ENCODE measurements at regions not wholly inside any gene's neighbourhood (a gene's known extent, or its start where the extent isn't known, plus 50 kb on each side); places are given as distances from the start of the nearest gene placed in this dataset.

DNA sequence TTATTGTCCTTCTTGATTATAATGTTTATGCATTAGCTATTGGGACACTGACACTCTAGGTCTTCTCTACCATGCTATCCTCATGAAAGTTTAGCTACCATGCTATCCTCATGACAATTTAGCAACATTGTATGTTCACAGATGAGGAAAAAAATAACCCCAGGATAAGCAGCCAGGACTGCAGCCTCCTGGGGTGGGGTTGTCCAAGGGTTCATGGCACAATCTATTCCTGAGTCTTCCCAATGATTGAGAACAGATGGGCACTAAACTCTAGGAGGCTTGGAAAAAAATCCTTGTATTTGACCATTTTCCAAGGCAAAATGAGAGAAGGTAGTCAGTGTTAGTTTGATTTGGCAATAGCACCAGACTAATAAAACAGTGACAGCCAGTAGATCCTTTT, 619.8 kb upstream of the LCORL start:
- H3K79me2 ChIP-seq (ENCODE audit: low read depth) = no peaks in the 10 kb centered on the region
- no peaks in the 10 kb centered on the region for H3K36me3 ChIP-seq (ENCODE audit: low read depth)
- no peak overlapping the region for H3K4me2 ChIP-seq
- TF ChIP-seq, protein P1, sequence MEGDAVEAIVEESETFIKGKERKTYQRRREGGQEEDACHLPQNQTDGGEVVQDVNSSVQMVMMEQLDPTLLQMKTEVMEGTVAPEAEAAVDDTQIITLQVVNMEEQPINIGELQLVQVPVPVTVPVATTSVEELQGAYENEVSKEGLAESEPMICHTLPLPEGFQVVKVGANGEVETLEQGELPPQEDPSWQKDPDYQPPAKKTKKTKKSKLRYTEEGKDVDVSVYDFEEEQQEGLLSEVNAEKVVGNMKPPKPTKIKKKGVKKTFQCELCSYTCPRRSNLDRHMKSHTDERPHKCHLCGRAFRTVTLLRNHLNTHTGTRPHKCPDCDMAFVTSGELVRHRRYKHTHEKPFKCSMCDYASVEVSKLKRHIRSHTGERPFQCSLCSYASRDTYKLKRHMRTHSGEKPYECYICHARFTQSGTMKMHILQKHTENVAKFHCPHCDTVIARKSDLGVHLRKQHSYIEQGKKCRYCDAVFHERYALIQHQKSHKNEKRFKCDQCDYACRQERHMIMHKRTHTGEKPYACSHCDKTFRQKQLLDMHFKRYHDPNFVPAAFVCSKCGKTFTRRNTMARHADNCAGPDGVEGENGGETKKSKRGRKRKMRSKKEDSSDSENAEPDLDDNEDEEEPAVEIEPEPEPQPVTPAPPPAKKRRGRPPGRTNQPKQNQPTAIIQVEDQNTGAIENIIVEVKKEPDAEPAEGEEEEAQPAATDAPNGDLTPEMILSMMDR (conservative IDR thresholded peaks at IDR 0.05) = no peak
- no peak for TF ChIP-seq EZH2 (IDR thresholded peaks at IDR 0.05; ENCODE audit: low read depth)
- no peak overlapping the region for H3K4me3 ChIP-seq
- ChIA-PET POLR2A (ENCODE audit: unreplicated experiment) (no interaction called here), CTCF (no interaction called here)
- DNase-seq = no peak
- BruUV-seq (replicated peaks) = no TSS peak
- intact Hi-C loops (cut with micrococcal nuclease; ENCODE audit: unreplicated experiment) = no loop called here
- no peaks in the 10 kb centered on the region for H4K20me1 ChIP-seq (ENCODE audit: insufficient read depth)
- no peaks in the 10 kb centered on the region for H3K27me3 ChIP-seq (ENCODE audit: insufficient read depth, low read depth)
- H3K9me3 ChIP-seq (ENCODE audit: insufficient read depth, low read depth) = no peaks in the 10 kb centered on the region
- H2AFZ ChIP-seq = no peak overlapping the region
- no peaks in the 10 kb centered on the region for H3K4me1 ChIP-seq (replicated peaks; ENCODE audit: insufficient read depth)
- H3K27ac ChIP-seq = no peak overlapping the region
- no peaks in the 10 kb centered on the region for H3F3A ChIP-seq (ENCODE audit: insufficient read depth, low read depth)
- no peaks in the 10 kb centered on the region for H3K9me2 ChIP-seq (ENCODE audit: insufficient read depth)

DNA sequence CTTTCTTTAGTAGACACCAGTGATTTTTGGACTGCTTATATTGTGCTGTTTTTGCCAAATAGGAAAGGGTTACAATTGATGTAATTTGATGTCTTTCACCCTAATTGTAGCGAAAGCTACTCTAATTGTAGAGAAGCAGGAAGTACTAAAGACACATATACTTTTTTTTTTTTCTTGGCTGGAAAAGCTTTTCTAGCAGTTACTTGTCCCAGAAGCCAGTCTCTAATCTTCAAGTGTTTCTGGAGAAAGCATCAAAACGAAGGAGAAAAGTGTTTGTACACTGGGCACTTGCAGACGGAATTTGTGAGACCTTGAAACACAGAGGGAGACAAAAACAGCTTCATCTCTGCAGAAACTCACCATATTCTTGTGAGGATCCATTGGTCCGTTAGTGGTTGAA, 616.5 kb upstream of the LCORL start:
- no peak for TF ChIP-seq EZH2 (IDR thresholded peaks at IDR 0.05; ENCODE audit: low read depth)
- TF ChIP-seq, protein P1 (conservative IDR thresholded peaks at IDR 0.05) = no peak
- Histone ChIP-seq H3K9me3 (ENCODE audit: insufficient read depth, low read depth) (no peaks in the 10 kb centered on the region), H2AFZ (no peak overlapping the region), H3K79me2 (ENCODE audit: low read depth) (no peaks in the 10 kb centered on the region), H3K36me3 (ENCODE audit: low read depth) (no peaks in the 10 kb centered on the region), H3K9me2 (ENCODE audit: insufficient read depth) (no peaks in the 10 kb centered on the region), H3K4me3 (no peak overlapping the region), H4K20me1 (ENCODE audit: insufficient read depth) (no peaks in the 10 kb centered on the region), H3K4me1 (replicated peaks; ENCODE audit: insufficient read depth) (no peaks in the 10 kb centered on the region), H3F3A (ENCODE audit: insufficient read depth, low read depth) (no peaks in the 10 kb centered on the region), H3K27me3 (ENCODE audit: insufficient read depth, low read depth) (no peaks in the 10 kb centered on the region), H3K27ac (no peak overlapping the region), H3K4me2 (no peak overlapping the region)
- intact Hi-C loops (cut with micrococcal nuclease; ENCODE audit: unreplicated experiment) = no loop called here
- ChIA-PET CTCF (no interaction called here), POLR2A (ENCODE audit: unreplicated experiment) (no interaction called here)
- BruUV-seq (replicated peaks) = no TSS peak
- no peak for DNase-seq

DNA sequence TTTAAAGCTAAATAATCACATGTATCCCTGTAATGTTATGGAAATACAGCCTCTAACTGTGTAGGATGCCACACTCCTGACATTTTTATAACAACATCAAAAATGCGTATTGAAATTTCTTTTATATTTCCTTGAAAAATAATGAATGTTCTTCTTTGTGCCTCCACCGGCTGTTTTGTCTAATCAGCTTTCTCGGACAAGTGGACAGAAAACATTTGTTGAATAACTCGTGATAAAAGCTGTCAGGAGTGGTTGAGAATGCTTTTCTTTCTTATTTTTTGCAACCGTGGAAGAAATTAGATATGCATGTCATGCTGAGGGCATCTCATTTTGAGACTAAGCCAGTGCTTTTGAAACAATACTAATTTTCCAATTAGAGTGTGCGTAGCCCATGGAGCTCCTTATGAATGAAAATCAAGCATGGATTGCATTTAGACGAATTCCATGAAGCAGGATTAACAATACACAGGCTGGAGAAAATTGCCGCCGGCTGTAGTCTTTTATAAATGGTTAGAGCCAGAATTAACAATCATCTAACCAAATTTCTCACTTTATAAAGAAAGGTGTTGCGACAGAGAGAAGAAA, 614.5 kb upstream of the LCORL start:
- POLR2A ChIA-PET (ENCODE audit: unreplicated experiment) = no interaction called here
- BruUV-seq (replicated peaks) = no TSS peak

More for the DNA sequence above, 614.5 kb upstream of the LCORL start:
- Histone ChIP-seq H3K4me3 (no peak overlapping the region), H4K20me1 (ENCODE audit: insufficient read depth) (no peaks in the 10 kb centered on the region), H3F3A (ENCODE audit: insufficient read depth, low read depth) (no peaks in the 10 kb centered on the region), H3K27ac (no peak overlapping the region), H3K27me3 (ENCODE audit: insufficient read depth, low read depth) (no peaks in the 10 kb centered on the region), H3K36me3 (ENCODE audit: low read depth) (no peaks in the 10 kb centered on the region), H3K9me2 (ENCODE audit: insufficient read depth) (no peaks in the 10 kb centered on the region), H3K79me2 (ENCODE audit: low read depth) (no peaks in the 10 kb centered on the region), H3K9me3 (ENCODE audit: insufficient read depth, low read depth) (no peaks in the 10 kb centered on the region), H2AFZ (no peak overlapping the region), H3K4me1 (replicated peaks; ENCODE audit: insufficient read depth) (no peaks in the 10 kb centered on the region), H3K4me2 (no peak overlapping the region)
- CTCF ChIA-PET = no interaction called here
- intact Hi-C loops (cut with micrococcal nuclease; ENCODE audit: unreplicated experiment) = no loop called here
- no peak for DNase-seq
- TF ChIP-seq EZH2 (IDR thresholded peaks at IDR 0.05; ENCODE audit: low read depth) = no peak
- TF ChIP-seq, protein P1 (conservative IDR thresholded peaks at IDR 0.05) = no peak

Data from PC-9 (cell line).